HG02943 (cell line): ENCODE measurements at regions not wholly inside any gene's neighbourhood (a gene's known extent, or its start where the extent isn't known, plus 50 kb on each side); places are given as distances from the start of the nearest gene placed in this dataset.
"Not testable (repeated sequence)": the region's sequence is repeated elsewhere in the genome, so short reads cannot be mapped to it uniquely, and the experiment has no call there.

ENCODE experiments used
- ATAC-seq: cut with Tn5 transposase; IDR thresholded peaks from one replicate; pipeline ENCODE4 v1.9.1; 2021; ENCODE audit warnings: mild to moderate bottlenecking, low read depth, moderate library complexity; ENCODE audit not compliant: unreplicated experiment

DNA sequence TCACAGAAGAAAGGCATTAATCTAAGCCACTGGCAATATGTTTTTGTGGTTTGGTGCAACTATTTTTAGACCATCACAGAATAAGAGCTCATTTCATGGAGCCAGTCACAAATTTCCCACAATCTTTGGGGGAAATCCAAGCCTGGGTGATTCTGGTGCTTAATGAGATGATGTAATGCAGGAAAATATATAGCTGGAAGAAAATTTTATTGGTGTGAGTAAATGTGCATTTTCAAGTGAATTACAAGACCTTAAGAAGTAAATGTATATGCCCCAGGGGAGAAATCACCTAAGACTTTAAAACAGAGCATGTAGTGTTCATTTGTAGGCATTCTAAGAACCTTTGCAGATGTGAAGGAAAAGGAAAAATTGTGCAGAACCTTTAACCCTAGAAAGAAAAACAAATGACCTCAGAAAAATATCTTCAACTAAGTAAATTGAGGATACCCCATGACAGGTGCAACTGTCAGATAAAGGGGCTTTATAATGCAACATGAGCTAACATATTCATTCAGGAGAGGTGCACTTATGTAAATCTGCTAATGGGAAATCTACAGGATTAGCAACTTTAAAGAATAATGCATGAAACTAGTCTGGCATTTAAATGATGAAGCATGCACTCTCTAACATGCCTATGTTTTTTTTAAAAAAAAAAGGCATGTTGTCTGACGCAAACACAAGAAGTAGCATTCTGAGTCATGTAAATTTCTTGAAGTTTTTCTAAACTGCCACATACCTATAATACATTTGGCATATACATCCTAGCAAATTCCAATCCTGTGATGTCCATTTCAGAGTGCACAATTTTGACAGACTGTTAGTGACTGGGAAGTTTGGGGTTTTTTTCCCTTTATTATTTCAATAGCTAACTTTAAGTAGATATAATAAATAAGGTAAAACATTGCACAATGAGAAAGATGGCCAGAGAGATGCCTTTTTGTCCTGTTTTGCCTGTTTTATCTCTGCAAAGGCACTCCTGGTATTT, 105.1 kb downstream of the MEX3B start:
- no peak for ATAC-seq

DNA sequence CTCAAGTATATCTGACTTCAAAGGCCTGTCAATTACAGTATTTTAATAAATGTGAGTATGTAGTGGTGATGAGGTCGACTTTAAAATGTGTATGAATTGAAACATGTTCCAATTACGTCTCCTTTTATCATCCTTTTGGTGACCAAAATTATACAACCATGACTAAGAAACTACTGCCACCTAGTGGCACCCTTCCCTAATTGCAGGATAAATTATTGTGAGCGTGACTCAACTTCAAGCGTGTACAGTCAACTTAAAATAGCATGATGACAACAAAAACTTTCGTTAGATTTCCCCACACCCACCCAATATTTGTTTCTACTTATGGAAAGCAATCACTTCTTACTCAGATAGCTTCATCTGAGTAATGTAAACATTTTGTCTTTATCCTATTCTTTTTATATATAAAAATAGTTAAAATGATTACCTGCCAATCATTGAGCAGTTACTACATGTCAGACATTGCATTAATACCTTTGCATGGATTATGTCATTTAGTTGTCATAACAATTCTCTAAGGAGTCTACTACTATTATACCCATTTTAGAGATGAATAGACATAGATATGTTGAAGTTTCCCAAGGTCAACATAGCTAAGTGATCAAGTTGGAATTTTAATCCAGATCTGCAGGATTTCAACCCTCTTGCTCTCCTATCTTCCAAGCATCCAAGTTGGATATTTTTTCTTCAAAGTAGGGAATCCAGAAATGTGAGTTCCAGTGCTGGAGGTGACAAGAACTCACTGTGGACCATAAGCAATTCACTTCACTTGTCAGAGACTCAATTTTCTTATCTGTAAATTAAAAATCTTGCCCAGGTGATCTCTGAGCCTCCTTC, 106.0 kb downstream of the MEX3B start:
- ATAC-seq: no peak

DNA sequence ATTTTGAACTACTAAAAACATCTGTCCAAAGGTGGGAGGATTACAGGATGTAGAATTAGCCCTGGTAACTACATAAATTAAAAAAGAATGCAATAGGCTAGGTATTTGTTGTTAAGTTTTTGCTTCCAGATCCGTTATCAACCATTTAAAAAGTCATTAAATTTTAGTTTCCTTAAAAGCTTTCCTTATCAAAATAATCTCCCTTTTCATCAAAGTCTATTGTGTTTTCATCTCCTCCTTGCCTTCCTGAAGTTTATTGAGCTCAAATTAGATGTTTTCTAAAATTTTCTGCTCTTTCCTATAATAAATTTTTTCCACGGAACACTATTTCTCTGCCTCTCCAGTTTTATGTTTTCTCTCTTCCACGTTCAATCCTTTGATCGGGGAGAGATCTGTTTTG, 108.6 kb downstream of the MEX3B start:
- no peak for ATAC-seq

DNA sequence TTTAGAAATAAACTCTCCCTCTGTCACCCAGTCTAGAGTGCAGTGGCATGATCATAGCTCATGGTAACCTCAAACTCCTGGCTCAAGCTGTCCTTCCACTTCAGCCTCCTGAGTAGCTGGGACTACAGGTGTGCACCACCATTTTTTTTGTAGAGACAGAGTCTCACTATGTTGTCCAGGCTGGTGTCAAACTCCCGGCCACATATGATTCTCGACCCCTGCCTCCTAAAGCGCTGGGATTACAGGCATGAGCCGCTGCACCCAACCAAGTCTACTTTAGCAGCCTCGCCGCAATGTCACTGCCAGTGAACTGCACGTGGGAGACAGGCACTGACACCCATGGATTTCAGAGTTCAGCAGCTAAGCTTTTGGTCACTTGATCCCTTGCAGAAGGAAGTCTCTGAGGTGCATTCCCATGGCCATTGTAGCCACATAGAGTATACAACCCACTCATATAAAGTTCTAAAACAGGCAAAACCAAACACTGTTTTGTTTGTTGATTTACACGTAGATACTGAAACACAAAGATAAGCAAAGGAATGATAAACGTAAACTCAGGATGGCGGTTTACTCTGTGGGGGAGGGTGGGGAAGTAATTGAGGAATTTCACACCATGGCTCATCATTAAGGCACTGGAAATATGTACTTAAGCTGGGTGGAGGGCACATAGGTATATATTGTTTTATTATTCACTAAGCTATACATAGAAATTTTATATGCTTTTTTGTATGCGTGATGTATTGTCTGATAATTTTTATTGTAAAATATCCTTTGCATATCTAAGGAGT, 115.0 kb downstream of the MEX3B start:
- ATAC-seq: no peak

DNA sequence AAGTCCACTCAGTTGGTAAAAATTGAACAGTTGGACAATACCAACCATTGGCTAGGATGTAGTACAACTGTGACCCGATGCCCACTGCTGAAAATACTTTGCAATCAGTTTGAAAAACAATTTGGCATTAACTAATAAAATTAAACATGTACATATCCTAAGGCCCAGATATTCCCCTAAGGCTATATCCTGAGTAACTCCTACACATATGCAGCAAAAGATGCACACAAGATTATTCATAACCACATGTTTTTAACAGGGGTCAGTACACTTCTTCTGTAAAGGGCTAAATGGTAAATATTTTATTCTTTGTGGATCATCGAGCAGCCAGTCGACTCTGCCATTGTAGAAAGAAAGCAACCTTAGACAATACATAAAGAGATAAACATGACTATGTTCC, 116.3 kb downstream of the MEX3B start:
- no peak for ATAC-seq

DNA sequence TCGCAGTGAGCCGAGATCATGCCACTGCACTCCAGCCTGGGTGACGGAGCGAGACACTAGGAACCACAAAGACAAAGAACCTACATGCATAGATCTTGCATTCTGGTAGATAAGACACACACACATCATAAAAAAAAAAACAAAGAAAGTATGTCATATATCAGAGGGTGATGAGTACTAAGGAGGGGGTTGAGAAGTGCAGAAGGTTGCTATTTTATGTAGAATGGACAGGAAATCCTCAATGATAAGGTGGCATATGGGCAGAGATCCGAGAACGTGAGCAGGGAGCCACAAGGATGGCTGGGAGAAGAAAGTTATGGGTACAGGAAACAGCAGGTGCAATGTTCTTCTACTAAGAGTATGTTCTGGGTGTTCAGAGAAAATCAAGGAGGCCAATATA, 118.8 kb downstream of the MEX3B start:
- ATAC-seq: no peak

DNA sequence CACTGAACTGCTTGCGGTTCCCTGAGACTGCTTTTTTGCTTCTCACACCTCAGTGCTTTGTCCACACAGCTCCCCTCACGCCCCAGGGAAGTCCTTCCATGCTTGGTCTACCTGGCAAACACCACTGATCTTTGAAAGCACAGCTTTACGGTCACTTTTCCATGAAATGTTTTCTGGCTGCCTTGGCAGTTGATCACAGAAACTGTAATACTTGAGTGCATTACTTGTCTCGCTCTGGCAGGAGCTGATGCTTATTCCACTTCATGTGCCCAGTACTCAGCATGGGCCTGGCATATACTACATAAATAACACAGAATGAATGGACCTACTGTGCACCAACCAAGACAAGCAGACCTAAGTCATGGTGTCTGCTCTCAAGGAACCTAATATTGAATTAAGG, 121.1 kb downstream of the MEX3B start:
- no peak for ATAC-seq

DNA sequence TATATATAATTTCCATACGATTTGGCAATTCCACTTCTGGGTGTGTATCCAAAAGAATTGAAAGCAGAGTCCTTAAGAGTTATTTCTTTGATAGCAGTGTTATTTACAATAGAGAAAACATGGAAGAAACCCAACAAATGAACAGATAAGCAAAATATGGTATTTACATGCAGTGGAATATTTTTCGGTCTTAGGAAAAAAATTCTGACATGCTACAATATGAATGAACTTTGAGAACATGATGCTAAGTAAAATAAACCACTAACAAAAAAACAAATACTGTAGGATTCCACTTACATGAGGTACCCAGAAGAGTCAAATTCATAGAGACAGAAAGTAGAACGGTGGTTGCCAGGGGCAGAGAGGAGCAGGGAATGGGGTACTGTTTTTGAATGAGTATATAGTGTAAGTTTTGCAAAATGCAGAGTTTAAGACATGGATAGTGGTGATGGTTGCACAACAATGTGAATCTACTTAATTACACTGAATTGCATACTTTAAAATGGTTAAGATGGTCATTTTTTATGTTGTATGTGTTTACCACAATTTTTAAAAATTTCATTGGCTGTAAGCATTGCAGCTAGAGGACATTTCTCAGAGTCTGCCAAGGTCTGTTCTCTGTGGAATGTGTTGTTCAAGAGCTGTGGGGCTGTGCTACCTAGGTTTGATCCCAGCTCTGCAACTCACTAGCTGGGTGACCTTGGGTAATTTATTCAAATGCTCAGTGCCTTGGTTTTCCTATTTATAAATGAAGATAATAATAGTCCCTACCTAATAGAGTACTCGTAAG, 122.1 kb downstream of the MEX3B start:
- no peak for ATAC-seq

DNA sequence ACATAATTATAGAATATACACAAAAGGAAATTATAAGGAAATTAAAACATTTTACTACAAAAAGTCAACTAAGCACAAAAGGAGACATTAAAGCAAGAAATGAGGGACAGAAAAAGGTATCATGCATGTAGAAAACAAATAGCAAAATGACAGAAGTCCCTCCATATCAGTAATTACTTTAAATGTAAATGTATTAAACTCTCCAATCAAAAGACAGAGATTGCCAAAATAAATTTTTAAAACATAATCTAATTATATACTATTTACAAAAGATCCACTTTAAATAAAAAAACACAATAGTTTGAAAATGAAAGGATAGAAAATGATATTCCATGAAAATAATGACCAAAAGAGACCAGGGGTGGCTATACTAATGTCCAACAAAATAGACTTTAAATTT, 123.7 kb downstream of the MEX3B start:
- no peak for ATAC-seq

DNA sequence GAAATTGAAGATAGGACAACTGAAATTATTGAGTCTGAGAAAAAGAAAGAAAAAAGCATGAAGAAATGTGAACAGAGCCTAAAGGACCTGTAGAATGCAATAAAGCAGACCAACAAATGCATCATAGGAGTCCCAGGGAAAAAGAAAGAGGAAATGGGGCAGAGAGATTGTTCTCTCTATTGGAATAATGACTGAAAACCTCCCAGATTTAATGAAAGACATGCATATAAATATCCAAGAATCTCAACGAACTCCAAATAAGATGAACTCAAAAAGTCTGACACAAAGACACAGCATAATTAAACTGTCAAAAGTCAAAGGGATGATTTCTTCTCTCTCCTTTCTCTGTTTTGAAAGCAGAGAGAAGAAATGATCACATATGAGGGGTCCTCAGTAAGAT, 124.7 kb downstream of the MEX3B start:
- ATAC-seq: no peak

DNA sequence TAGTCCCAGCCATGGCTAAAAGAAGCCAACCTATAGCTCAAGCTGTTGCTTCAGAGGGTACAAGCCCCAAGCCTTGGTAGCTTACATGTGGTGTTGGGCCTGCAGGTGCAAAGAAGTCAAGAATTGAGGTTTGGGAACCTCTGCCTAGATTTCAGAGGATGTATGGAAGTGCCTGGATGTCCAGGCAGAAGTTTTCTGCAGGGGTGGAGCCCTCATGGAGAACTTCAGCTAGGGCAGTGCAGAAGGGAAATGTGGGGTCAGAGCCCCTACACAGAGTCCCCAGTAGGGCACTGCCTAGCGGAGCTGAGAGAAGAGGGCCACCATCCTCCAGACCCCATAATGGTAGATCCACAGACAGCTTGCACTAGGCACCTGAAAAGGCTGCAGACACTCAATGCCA, 127.1 kb downstream of the MEX3B start:
- not testable (repeated sequence) for ATAC-seq

DNA sequence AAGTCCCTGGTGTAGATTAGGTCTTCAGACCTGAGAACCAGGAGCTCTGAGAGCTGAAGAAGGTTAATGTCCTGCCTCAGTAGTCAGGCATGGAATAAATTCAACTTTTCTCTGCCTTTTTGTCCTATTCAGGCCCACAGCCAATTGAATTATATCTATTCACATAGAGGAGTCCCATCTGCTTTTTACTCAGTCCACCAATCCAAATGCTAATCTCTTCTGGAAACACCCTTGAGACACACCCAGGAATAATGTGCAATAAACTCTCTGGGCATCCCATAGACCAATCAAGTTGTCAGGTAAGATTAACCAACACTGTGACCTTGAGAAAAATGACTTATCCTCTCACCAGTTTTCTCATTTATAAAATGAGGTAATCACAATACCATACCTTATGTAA, 129.4 kb downstream of the MEX3B start:
- ATAC-seq: no peak

DNA sequence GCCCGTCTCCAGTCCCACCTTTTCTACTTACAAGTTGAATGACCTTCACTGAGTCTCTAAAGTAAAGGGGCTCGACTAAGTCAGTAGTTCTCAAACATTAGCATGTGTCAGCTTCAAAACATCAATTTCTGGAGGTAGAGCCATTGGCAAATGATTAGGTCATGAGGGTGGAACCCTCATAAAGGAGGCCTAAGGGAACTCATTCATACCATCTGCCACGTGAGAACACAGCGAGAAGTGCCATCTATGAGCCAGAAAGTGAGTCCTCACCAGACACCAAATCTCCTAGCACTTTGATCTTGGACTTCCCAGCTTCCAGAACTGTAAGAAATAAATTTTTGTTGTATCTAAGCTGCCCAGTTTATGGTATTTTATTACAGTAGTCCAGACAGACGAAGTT, 129.8 kb downstream of the MEX3B start:
- ATAC-seq: no peak

DNA sequence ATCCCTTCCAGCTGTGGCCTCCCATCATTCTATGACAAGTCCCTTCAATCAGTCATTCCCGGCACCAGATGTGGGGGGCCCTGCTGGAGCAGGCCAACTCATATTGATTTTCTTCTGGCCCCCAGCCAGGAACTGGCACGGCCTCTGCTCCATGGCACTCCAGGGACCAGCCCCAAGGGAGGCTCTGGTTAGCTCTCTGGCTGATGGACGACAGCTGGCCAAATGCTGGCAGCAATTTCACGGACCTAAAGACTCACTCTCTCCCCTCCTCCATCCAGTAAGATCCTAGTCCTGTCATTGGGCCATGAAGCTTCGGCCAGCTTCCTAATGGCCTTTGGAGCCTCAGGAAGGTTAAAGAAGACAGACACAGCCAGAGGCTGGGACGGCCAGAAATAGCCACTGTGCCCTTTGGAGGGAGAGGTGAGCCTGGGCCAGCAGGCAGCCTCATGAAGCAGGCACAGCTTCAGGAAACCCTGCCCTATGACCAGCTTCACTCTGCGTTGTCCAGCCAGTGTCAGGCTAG, 131.0 kb downstream of the MEX3B start:
- no peak for ATAC-seq

DNA sequence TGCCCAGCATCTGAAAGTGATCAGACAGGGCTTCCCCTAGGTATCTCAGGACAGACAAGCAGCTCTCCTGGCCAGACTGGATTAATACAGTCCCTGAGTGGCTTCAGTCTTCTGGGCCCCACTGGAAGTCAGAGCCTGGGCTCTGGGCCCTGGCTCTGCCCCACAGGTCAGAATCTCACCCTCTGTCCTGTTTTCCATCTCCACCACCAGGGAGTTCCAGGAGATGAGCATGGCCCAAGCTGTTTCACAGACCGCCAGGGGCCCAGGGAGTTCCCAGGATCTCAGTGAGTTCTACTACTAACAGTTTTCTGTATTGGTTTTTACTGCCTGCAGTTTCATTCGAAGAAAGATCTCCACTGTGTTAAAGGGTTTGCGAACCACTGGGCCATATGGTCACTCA, 131.5 kb downstream of the MEX3B start:
- no peak for ATAC-seq

DNA sequence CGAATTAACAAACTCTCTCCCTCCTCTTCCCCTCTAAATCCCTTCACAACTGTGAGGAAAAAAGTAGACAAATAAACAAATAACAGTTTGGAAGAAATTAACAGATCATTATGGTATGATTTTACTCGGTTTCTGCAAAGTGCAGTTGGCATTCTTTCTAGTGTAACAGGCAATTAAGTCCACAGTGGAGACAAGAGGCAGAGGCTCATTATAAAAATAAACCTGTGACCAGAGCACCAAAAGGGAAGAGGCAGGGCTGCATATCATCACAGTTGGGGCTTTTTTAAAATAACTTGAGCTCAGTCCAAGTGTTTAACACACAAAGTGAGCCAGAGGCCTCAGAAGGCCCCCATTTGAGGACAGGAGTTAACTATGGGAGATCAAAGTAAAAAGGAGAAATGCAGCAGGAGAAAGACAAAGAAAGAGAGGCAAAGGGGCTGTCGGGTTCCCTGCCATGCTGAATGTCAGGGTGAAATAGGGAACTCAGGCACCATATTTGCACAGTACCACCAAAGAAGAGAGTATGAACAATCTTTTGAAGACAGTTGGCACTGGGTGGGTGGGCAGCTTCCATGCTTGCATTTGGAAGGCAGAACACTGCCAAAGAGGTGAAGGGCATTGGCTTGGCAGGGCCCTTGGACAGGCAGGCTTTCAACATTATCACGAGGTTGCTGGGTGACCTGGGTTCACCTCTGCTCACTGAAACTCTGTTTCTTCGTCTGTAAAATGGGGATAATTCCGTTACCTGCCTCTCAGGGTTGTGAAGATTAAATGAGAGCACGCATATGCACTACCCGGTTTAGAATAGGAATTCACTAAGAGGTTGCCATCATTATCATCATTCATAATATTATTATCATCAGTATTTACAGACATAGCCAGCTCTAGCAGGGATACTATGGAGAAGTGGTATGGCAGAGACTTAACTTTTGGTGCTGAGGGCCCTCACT, 134.5 kb downstream of the MEX3B start:
- no peak for ATAC-seq

DNA sequence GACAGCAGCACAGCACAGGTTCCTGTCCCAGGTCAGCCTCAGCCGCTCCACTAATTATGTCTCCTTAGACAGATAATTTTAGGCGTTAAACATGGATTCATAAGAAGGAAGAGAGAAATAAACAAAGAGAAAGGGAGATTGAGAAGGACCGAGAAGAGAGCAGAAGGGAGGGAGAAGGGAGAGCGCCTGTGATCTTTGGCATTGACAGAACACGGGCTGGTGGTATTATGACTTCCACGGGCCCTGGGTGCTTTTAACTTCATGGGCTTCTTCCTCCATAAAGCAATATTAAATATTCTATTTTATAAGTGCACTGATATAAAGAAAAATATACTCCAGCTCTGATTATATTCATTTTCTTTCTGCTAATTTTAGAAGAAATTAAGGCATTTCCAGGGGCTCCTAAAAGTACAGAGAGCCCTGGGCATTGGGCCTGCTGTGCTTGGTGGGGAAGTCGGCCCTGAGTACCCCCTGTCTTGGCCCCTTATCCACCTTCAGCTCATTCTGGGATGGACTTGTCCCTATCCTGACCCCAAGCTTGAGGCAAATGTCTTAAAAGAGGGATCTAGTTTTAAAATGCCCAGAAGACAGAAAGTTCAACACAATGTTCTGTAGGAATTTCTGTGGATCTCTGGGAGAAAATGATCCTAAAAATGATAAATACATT, 135.3 kb downstream of the MEX3B start:
- ATAC-seq: no peak

DNA sequence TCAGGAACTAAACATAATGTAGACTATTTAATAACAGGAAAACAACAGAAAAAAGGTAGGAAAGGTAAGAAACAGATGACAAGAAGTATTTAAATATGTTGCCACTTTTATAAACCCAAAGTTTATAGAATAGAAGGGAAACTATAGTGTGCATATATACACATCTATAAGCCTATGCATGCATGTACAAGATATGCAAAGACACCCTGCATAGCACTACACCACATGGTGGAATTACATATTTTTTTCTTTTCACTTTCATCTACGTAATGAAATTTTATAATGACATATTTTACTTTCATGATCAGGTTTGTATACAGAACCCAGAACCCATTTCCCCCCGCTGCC, 136.8 kb downstream of the MEX3B start:
- ATAC-seq: no peak
